ENCODE measurements at regions not wholly inside any gene's neighbourhood (a gene's known extent, or its start where the extent isn't known, plus 50 kb on each side); places are given as distances from the start of the nearest gene placed in this dataset.
"Not testable (repeated sequence)": the region's sequence is repeated elsewhere in the genome, so short reads cannot be mapped to it uniquely, and the experiment has no call there.

DNA sequence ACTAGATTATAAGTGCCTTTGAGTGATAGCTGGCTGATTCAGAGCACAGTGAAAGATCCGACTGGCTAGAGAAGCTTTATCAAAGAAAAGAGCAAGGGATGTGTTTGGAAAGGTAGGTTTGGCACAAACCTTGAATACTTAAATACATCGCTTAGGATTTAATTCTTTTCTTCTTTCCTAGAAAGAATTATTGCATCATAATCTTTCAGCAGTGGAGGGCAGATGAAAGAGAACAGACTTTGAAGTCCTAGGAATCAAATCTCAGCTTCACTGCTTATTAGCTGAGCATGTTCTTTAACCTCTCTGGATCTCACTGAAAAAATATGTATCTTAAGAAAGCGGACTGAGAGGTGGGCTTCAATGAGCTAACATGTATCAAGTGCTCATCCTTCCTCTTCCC lies 122.8 kb downstream of the ZNF365 start:
- no peak for DNase-seq (ENCODE audit: low spot score)

DNA sequence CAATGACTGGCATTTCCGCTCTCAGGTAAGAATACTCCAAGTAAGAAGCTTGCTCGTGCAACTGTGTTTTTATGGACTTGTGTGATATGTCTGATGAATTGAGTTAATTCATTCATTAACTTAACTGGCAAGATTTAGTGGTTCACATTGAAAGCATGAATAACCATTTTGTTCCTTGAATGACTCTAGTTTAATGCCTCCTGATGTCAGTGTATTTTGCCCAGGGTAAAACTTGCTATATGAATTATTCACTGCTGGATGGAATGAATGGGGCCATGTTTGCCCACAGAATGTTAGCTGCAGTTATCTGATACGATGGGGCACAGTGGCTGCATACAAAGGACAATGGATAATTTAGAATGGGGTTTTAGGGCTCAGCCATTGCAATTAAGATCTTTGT lies 124.1 kb downstream of the ZNF365 start:
- no peak for DNase-seq (ENCODE audit: low spot score)

DNA sequence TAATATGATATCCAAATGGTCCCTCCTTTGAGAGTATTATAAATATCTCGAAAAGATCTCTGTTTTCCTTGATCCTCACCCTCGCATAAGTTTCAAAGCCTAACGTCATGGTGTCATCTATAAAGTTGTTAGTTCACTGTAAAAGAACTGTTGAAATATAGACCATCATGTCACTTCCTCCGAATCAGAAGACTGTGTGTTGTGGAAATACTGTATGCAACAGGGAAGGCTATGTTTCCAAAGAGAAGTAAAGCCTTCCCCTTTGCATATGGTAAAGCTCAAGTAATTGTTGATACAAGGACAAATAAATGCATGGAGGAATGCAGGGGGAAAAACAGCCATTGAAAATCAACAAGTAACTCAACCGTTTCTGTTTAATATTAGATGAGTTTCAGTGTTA lies 125.9 kb downstream of the ZNF365 start:
- DNase-seq (ENCODE audit: low spot score): not testable (repeated sequence)

- no peak for DNase-seq (ENCODE audit: low spot score)
Observed at GRCh38 chr10:62501547-62501946, 127.4 kb downstream of the ZNF365 start.

DNA sequence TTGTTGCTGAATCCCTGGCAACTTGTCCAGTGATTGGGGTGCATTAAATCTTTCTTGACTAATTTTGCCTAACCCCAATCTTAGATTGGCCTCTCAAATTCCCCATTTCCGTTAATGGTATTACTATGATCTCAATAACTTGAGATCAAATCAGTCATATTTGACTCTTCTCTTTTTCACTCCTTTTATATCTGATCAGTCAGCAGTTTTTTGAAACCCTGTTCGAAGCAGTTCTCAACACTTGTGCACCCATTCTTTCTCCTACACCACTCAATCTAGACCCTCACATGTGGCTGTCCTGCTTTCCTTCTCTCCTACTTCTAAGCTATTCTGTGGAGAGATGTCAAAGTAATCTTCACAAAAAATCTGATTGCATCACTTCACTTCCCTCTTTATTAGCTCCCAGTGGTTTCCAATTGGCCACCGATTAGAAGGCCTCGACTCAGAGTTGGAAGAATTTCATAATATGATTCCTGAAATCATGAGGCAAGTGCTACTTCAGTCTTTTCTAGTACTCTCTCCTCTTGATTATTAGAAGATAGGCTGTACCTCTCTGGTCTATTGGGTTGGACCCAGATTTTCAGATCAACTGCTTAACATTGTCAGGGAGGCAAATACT lies 128.9 kb downstream of the ZNF365 start:
- DNase-seq (ENCODE audit: low spot score): no peak

- no peak for DNase-seq (ENCODE audit: low spot score)
Observed at GRCh38 chr10:62503872-62504271, 129.7 kb downstream of the ZNF365 start.

DNA sequence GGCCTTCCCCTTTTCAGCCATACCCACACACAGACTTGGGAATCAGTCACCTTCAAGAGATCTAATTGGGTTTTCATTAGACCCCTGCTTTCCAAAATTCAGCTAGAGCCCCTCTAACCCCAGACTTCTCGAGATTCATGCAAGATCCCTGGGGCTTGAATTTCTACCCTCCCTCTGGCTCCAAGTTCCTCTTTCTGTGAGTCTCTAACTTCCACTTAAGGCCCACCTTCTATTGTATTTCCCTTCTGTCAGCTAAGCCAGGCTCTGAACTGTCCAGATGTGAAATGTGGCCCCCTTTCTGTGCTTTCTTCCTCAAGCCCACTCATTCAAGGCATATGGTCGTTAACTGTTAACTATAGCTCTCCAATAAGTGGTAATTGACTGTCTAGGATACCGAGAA lies 132.2 kb downstream of the ZNF365 start:
- no peak for DNase-seq (ENCODE audit: low spot score)

DNA sequence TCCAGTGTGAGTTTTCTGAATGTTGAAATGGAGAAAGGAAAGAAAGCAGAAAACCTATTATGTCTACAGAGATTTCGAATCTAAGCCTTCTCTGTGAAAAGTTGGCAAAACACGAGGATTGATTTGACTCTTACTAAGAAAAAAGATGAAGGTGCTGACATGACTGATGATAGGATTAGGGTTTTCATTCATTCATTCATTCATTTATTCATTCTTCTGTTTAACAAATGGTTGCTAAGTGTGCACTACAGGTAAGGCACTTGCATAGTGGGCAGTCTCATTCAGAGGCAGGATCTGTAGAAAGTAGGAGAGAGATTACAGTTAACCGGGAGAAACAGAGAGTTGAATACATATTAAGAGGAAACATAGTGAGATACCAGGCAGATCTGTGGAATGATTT lies 137.1 kb downstream of the ZNF365 start:
- DNase-seq (ENCODE audit: low spot score): no peak

GRCh38 chr10:62511656-62512055 lies 137.5 kb downstream of the ZNF365 start:
- DNase-seq (ENCODE audit: low spot score): no peak

DNA sequence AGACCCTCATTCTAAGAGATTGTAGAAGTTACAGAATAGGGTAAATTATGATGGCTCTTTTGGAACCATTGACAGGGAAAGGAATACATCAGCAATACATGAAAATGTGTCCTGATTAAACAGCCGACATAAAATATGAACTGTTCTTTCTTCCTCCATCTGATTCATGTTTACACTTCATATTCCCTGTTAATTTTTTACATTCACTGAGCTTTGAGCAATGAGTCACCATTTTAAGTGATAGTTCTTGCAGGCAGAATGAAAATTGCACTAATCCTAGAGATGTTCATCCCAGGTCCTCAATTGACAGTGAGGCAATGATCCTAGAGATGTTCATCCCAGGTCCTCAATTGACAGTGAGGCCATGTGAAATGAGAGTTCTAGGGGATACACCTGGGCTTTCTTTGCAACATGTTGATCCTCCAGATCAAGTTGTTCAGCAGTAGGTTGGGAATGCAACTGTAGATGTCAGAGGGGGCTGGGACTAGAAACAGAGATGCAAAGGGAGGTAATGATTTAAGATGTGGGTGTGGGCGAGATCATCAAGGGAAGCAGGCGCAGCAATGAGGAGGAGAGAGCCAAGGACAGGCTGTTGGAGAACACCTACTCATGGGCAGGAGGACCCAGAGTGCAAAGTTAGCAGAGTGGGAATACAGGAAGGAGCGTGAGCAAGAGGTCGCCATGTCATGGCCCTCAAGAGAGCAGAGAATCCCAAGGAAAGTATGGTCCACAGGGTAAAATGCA lies 138.7 kb downstream of the ZNF365 start:
- DNase-seq (ENCODE audit: low spot score): peak; percentile 8

DNA sequence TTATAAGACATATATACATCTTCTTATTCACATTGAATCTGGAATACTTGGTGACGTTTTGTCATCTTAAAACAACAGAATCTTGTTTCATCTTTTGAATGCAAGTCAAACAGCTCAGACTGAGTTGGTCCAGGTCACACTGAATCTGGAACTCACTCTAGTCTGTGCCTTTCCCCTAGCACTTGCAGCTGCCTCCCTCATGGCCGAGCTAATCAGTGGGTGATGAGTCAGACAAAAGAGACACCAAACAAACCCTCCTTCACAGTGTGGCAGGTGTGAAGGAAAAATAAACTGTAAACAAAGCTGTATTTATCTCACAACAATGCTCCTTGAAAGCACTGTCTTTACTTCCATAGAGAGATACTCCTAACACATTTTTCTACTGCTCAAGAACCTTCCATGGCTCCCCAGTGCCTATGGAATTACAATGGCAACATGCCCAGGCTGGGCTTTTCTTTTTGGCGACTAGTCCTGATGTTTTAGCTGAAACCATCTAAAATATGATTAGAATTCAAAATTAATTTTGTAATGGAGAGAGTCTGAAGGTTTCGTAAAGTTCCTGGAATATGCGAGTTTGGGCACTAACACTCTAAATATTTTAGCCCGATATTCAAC lies 140.0 kb downstream of the ZNF365 start:
- peak; percentile 6 for DNase-seq (ENCODE audit: low spot score)

GRCh38 chr10:62517252-62517651 lies 143.1 kb downstream of the ZNF365 start:
- no peak for DNase-seq (ENCODE audit: low spot score)

DNA sequence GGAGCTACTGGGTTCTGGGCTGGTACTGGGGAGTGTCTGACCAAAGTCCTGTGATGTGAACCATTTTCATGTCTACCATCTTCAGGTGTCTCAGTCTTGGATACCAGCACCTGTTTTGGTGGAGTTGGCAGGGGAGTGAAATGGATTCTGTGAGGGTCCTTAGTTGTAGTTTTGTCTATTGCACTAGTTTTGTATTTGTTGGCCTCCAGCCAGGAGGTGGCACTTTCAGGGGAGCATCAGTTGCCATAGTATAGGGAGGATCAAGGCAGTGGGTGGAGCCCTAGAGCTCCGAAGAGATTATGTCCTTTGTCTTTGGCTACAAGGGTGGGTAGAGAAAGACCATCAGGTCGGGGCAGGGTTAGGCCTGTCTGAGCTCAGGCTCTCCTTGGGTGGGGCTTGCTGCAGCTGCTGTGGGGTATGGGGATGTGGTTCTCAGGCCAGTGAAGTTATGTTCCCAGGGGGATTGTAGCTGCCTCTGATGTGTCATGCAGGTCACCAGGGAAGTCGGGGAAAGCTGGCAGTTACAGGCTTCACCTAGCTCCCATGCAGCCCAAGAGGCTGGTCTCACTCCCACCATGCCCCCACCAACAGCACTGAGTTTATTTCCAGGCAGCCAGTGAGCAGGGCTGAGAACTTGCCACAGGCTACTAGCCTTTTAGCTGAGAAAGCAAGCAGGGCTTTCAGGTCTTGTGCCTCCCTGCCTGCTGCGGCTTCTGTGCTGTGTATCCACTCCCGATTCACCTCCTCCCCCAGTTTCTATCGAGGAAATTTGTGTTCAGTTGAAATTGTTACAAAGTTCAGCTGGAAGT lies 153.1 kb downstream of the ZNF365 start:
- no peak for DNase-seq (ENCODE audit: low spot score)

DNA sequence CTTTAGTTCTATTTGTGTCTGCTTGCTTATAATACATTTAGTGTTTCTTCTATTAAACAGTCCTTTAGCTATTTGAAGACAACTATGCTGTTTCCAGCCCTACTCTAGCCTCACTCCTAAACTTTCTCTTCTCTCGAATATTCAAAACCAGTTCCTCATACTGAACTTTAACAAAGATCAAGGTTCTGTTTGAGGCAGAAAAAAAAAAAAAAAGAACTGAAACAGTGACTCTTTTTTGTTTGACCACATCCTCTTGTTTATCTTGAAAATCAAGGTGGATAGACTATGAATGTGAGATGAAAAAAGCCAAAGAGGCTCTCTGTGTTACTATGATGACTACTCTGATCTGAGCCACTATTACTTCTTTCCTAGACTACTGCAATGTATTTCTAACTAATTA lies 154.3 kb downstream of the ZNF365 start:
- no peak for DNase-seq (ENCODE audit: low spot score)

GRCh38 chr10:62529396-62529795 lies 155.2 kb downstream of the ZNF365 start:
- no peak for DNase-seq (ENCODE audit: low spot score)

DNA sequence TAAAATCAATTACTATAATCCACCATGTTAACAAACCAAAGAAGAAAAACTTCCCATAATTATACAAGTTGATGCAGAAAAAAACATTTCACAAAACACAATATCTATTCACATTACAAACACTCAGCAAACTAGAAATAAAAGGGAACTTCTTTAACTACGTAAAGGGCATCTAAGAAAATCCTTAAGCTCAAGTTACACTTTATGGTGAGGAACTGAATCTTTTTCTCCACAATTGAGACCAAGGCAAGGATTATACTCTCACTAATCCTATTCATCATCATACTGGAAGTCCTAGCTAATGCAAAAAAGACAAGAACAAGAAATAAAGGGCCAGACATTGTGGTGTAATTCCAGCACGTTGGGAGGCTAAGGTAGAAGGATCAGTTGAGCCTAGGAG lies 159.9 kb downstream of the ZNF365 start:
- no peak for DNase-seq (ENCODE audit: low spot score)

- DNase-seq (ENCODE audit: low spot score): no peak
Observed at GRCh38 chr10:62538606-62539005, 164.4 kb downstream of the ZNF365 start.

- no peak for DNase-seq (ENCODE audit: low spot score)
Observed at GRCh38 chr10:62540389-62540788, 166.2 kb downstream of the ZNF365 start.

DNA sequence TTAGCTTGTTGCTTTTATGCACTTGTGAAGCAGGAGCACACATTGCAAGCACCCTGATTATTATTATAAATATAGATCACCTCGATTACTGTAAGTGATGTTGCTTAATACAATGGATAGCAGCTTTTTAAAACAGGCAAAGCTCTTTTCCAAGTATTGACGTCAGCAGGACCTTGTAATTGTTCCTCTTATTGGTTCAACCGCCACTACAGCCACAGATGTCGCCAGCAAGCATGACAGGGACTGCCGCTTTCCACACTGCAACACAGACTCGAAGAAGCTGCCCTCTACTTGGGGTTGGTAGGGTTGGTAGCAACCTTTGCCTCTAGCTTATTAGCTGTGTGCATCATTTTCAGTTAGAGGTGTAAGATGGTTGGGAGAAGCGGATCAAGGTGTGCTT lies 167.6 kb downstream of the ZNF365 start:
- DNase-seq (ENCODE audit: low spot score): no peak

GRCh38 chr10:62543571-62544355 lies 169.6 kb downstream of the ZNF365 start:
- no peak for DNase-seq (ENCODE audit: low spot score)

GRCh38 chr10:62545160-62546066 lies 171.2 kb downstream of the ZNF365 start:
- DNase-seq (ENCODE audit: low spot score): no peak

Measured in A172 (cell line).